NCI-H345 (cell line): ENCODE measurements at regions not wholly inside any gene's neighbourhood (a gene's known extent, or its start where the extent isn't known, plus 50 kb on each side); places are given as distances from the start of the nearest gene placed in this dataset.

Source experiments
- DNase-seq: peaks from one replicate; lab custom pipeline; 2025; lab: John Stamatoyannopoulos, UW

DNA sequence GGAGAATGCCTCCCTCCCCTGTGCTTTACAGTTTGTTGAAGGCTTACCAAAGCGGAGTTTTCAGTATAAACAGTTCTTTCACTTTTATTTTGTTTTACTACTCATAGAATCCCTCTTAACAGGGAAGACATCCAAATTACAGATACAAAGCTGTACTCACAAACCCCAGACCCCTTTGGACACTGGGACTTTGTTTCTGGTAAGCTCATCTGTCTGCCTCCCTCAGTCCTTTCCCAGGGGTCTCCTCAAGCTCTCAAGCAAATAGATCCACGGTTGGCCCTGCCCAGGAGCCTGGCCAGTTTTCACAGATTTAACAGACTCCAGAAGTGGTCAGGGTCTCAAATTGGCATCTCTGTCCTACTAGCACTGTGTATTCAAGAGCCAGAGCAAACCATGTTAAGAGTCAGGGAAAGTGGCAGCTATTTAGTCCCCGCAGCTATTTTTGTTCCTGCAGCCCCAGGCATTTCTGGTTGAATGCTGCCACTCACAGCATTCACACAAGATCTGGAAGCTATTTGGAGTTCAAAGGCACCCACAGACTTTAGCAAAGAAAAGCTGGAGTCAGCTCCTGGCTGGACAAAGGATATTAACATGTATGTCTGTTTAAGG lies 54.2 kb downstream of the TMEM100 start:
- no peak for DNase-seq

GRCh38 chr17:55666806-55667205 lies 55.9 kb downstream of the TMEM100 start:
- no peak for DNase-seq

- no peak for DNase-seq
These were observed 58.4 kb downstream of the TMEM100 start for GRCh38 chr17:55664287-55664686.

- DNase-seq, result no peak
These were observed 59.3 kb downstream of the TMEM100 start for GRCh38 chr17:55663400-55663799.

DNA sequence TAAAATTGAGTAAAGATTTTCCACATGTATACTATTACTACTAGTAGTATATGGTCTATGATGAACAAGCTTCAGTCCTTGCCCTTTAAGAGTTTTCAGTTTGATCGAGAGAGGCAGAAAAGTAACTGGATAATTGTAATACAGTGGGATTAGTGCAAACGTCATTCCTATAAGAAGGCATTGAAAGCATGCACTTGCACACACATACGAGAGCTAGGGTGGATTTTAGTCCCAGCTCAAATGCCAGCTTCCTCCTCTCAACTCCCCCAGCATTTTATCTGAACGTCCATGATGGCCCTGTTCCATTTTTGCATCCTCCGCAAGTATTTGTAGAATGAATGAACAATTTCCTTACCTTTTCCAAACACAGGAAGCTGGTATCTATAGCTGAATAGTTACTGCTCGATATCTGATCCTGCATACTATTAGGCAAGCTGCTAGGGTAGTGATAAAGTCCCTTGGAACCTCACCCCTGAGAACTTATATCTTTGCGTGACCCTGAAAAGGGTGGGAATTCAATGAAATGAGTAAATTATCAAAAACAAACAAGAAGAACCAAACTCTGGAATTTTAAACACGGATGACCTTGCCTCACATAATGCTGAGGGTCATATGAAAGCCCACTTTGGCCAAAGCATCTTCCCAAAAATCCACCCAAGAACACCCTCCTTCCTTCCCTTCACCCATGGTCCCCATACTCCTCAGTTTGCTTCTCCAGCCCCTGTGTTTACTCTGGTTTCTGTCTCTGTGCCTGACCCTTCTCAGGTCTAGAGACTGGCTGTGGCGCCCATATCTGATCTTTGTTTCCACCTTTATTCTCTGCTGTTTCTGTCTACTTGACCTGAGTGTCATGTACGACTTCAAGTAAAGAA lies 60.5 kb downstream of the TMEM100 start:
- no peak for DNase-seq

DNA sequence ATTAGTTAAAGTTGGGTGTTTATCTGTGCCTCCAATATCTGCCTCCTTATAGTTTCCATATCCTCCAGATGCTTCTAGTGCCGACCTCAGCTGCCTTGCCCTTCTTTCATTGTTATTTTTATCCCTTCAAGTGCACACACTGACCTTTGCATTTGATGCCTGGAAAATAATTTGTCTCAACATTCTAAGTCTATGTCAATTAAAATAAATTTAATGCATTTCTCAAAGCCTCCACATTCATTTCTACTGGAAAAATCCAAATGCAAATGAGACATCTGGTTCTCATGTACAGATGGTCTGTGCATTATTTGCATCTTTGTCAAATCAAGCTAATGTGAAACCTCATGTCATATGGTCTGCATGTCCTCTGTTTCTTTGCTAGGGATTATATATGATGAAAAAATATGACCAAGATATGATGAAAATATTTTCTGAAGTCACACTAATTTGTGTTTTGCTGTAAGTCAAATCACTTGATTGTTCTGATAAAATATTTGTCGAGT lies 61.4 kb downstream of the TMEM100 start:
- no peak for DNase-seq

GRCh38 chr17:55660178-55660886 lies 62.3 kb downstream of the TMEM100 start:
- DNase-seq, result no peak

- DNase-seq, result no peak
These were observed 63.0 kb downstream of the TMEM100 start for GRCh38 chr17:55659661-55660060.

DNA sequence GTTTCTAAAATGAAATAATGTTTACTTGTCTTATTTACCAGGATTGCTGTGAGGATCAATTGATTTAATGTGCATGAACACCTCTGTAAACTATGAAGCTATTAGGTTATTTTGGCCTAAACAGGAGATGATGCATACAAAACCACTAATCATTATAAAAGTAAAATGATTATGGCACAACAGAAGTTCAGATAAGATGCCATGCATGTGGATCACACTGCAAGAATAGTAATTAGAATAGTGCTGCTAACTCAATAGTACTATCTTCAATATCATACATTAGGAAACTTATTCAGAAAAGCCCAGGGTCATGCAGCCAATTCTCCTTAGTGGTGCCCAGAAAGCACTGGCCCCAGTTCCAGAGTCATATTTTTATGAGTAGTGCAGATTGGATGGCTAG lies 66.9 kb downstream of the TMEM100 start:
- no peak for DNase-seq

GRCh38 chr17:55654821-55655220 lies 67.8 kb downstream of the TMEM100 start:
- DNase-seq, result no peak

DNA sequence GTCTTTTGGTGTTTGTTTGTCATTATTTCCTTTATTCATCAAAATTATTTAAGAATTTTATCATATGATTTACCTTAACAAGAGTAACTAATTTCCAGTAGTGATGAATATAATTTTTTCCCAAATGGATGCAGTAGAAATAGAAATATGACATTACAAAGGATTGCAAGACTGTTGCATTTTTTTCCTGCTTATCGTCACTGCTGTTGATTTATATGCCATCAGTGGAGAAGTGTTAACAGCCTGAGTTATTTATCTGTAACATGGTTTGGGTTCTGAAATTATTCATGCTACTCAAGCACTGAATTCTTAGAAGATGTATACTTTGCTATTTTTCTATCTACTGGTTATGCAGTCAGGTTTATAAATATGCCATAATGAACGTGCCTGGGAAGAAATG lies 68.6 kb downstream of the TMEM100 start:
- DNase-seq, result no peak

DNA sequence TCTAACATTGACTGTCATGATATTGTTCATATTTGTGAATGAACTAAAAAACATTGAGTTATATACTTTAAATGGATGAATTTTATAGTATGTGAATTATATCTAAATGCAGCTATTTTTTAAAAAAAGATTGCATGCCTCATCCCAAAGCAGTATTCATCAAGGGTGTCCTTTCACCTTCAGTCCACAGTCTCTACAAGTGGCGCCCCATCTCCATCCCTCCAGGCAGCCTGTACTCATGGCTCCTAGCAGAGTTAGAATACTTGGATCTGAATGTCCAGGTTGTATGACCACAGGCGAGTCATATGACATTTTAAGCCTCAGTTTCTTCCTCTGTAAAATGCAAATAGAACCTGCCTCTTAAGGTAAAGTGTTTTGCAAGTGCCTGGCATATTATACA lies 69.8 kb downstream of the TMEM100 start:
- no peak for DNase-seq

DNA sequence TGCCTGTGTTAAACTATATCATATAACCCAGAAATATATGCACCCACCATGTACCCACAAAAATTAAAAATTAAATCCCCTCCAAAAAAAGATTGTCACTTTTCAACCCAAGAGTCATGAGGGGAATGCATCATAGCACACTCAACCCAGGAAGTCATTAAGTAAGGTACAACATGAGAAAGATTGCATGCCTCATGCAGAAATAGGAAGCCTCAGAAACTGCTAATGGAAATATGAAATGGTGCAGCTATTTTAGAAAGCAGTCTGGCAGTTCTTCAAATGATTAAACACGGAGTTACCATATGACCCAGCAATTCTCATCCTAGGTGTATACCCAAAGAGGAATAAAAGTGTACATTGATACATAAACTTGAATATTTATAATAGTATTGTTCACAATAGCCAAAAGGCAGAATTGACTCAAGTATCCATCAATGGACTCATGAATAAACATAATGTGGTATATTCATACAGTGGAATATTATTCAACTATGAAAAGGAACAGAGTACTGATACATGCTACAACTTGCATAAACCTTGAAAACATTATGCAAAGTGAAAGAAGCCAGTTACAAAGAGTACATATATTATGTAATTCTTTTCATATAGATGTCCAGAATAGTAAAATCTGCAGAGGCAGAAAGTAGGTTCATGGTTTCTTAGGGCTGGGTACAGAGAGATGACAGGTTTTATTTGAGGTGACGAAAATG lies 70.4 kb downstream of the TMEM100 start:
- no peak for DNase-seq

GRCh38 chr17:55649957-55650597 lies 72.6 kb downstream of the TMEM100 start:
- no peak for DNase-seq

DNA sequence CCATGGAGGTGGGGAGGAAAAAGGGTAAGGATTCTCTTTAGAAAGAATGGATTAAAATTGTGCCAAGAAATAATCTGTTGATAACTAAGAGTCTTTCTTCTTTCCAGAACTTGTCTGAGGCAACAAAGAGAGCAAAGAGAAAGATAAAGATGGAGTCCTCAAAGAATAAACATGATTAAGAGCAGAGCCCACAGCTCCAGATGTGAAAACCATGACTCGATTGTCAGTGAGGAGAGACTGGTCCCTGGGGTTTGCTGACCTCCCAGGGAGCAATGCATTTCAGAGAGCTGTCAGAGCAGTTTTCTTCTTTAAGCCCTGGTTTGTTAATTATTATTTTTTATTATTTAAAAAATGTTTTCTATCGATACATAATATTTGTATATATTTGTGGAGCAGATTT lies 74.6 kb downstream of the TMEM100 start:
- no peak for DNase-seq

DNA sequence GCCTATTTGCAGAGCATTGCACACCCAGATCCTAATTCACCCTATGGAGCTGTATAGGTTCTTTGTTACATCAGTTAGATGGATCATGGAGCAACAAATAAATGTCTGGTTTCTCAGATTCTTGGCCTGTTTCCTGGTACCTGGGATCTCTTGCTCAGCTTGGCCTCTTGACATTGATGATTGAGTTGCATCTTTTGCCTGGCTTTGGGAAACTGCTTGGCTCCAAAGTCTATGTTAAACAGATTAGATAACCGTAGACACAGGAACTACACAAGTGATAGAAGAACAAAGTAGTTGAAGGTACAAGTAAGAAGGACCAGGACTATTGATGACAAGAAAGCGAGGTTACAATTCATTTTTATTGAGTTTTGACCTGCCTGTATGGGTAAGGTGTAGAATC lies 77.3 kb downstream of the TMEM100 start:
- no peak for DNase-seq

GRCh38 chr17:55644346-55644745 lies 78.3 kb downstream of the TMEM100 start:
- no peak for DNase-seq

DNA sequence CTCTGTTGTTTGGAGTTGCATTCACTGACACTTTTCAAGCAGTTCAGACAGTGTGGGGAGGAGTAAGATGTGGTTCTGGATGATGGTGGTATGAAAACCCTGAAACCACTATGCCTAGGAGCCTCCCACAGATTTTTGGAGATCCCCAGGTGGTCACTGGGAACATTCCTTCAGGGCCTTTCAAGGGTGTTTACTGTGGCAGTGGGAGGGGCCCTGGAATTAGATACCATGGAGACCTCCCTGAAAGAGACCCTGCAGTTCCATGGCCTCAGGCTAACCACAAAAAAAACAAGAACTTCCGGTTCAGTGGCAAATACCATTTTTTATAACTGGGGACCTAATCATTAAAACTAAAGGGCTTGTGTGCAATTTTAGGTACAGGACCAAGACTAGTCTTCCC lies 79.9 kb downstream of the TMEM100 start:
- no peak for DNase-seq

DNA sequence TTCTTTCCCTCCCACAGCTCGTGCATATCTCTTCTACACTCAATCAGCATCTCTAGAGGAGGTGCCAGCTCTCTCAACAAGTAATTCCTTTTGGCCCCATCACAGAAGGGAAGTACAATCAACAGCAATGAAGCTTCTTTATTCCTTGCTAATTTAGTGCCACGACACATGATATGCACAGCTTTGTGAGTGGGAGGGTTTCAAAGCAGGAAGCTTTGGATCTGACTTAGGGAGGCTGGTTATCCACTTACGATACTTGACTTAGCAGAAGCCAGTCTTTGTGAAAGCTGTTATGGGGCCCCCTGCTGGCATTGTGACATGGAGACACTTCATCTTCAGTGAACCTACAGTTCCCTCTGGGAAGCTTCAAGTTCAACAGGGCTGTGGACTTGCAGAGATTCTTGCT lies 81.0 kb downstream of the TMEM100 start:
- DNase-seq, result no peak

DNA sequence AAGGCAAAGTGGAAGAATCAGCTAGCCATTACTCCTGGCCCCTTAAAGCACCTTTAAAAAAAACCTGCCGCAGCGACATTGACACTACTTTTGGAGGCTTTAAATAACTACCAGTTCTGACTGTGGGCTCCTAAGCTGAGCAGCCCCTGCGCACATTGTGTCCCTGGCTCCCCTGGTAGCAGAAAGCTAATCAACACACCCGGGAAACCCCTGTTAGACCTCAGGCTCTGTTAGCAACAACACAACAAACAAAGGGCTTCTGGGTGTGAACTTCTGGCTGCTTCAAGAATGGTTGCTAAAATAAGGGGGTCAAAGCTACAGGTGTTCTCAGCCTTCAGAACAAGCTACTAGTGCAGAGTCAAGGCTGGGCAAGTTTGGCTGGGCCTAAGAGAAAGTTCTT lies 83.6 kb downstream of the TMEM100 start:
- no peak for DNase-seq

DNA sequence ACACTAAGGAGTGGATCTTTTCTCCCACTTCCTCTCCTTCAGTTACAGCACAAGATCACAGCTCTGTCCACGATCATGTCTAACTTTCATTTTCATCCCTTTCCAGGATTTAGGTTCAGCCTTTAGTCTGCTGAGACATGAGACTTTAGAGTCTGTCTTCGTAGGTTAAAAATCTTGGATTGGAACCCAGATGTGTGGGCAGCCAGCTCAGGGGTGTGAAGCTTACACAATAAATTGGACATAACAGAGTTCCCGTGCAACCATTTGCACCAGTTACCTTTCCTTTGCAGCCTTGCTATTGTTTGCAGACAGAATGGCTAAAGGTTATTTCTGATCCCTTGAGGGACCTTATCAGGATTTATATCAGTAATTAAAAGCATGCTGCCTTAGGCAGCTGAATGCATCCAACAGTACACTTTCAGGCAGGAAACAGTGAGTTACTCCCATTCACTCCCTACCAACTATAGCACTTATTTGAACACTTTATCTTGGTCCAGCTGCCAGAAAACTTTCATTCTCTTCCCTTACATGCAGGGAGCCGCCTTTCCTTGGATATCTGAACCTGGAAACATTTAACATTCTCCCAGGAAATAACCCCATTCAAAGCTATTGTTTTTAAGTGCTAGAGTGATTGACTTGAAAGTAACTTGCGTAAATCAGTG lies 87.3 kb downstream of the TMEM100 start:
- DNase-seq, result no peak
